Thoracic aorta (tissue), 2 donors: ENCODE measurements at regions not wholly inside any gene's neighbourhood (a gene's known extent, or its start where the extent isn't known, plus 50 kb on each side); places are given as distances from the start of the nearest gene placed in this dataset.

Source experiments
- ATAC-seq: fragments of 150-250 bp; one replicate; pipeline ENCODE4 v1.8.0; 2017; ENCODE audit warnings: low read depth; ENCODE audit not compliant: insufficient number of reproducible peaks, low FRiP score
- DNase-seq: peaks from one replicate; pipeline ENCODE4 v3.0.0-alpha.2; 2020; ENCODE audit warnings: low spot score
- H3K27ac ChIP-seq, 2 donors: fragments of 200-600 bp; sonication (generic); 1 replicate in 1 of 2; 2 replicates in 1 of 2; pipeline ENCODE4 v1.5.1; 2016; ENCODE audit warnings: mild to moderate bottlenecking in 2 of 2, moderate library complexity in 2 of 2
- H3K27me3 ChIP-seq: fragments of 200-600 bp; sonication (generic); replicated peaks from 2 replicates; pipeline ENCODE4 v1.6.0; 2016; ENCODE audit warnings: mild to moderate bottlenecking; ENCODE audit not compliant: insufficient read depth
- H3K36me3 ChIP-seq: fragments of 200-600 bp; sonication (generic); one replicate; pipeline ENCODE4 v1.5.1; 2016
- H3K4me1 ChIP-seq, 2 donors: fragments of 200-600 bp; sonication (generic); 1 replicate in 1 of 2; 2 replicates in 1 of 2; pipeline versions ENCODE4 v1.5.1 to v1.6.0; 2016; ENCODE audit warnings: low read depth in 2 of 2, mild to moderate bottlenecking in 1 of 2; ENCODE audit not compliant: control insufficient read depth in 1 of 2
- H3K4me3 ChIP-seq: fragments of 200-600 bp; sonication (generic); 2 replicates; pipeline ENCODE4 v1.5.1; 2016; ENCODE audit warnings: mild to moderate bottlenecking
- H3K9me3 ChIP-seq: fragments of 200-600 bp; sonication (generic); 2 replicates; pipeline ENCODE4 v1.5.1; 2016
- CTCF ChIP-seq: fragments of 200-600 bp; sonication (generic); IDR thresholded peaks from one replicate; pipeline ENCODE4 v1.5.1; 2019; ENCODE audit warnings: antibody characterized with exemption

GRCh38 chr2:163808406-163808805 is 72.6 kb upstream of the FIGN start:
- H3K27me3 ChIP-seq: no peaks in the 10 kb centered on the region
- H3K36me3 ChIP-seq: no peaks in the 10 kb centered on the region
- H3K9me3 ChIP-seq: no peaks in the 10 kb centered on the region
- no peaks in the 10 kb centered on the region for H3K4me1 ChIP-seq
- ATAC-seq: no peak
- TF ChIP-seq CTCF: no peak
- no peak overlapping the region for H3K4me3 ChIP-seq
- no peak overlapping the region for H3K27ac ChIP-seq
- no peak for DNase-seq

- Histone ChIP-seq H3K4me3 (no peak overlapping the region), H3K9me3 (no peaks in the 10 kb centered on the region), H3K36me3 (no peaks in the 10 kb centered on the region), H3K4me1 (peaks cover 0 to 5% of the 10 kb centered on the region in 2 donors), H3K27me3 (no peaks in the 10 kb centered on the region), H3K27ac (no peak overlapping the region)
- TF ChIP-seq CTCF: no peak
- ATAC-seq: no peak
- no peak for DNase-seq
Measured at GRCh38 chr2:163802284-163802683, 66.5 kb upstream of the FIGN start.

GRCh38 chr2:163801486-163801885 is 65.7 kb upstream of the FIGN start:
- H3K36me3 ChIP-seq: no peaks in the 10 kb centered on the region
- ATAC-seq: no peak
- no peaks in the 10 kb centered on the region for H3K27me3 ChIP-seq
- H3K4me3 ChIP-seq: no peak overlapping the region
- TF ChIP-seq CTCF: no peak
- H3K27ac ChIP-seq: no peak overlapping the region
- no peaks in the 10 kb centered on the region for H3K9me3 ChIP-seq
- no peak for DNase-seq
- peaks cover 0 to 5% of the 10 kb centered on the region in 2 donors for H3K4me1 ChIP-seq

- Histone ChIP-seq H3K36me3 (no peaks in the 10 kb centered on the region), H3K9me3 (no peaks in the 10 kb centered on the region), H3K27me3 (no peaks in the 10 kb centered on the region), H3K4me3 (no peak overlapping the region), H3K27ac (no peak overlapping the region), H3K4me1 (peaks cover 0 to 5% of the 10 kb centered on the region in 2 donors)
- DNase-seq (no peak), ATAC-seq (no peak)
- no peak for TF ChIP-seq CTCF
Measured at GRCh38 chr2:163800951-163801381, 65.2 kb upstream of the FIGN start.

GRCh38 chr2:163799807-163800206 is 64.0 kb upstream of the FIGN start:
- DNase-seq: no peak
- TF ChIP-seq CTCF: no peak
- no peaks in the 10 kb centered on the region for H3K36me3 ChIP-seq
- H3K4me1 ChIP-seq: peaks cover 0 to 5% of the 10 kb centered on the region in 2 donors
- no peaks in the 10 kb centered on the region for H3K27me3 ChIP-seq
- no peak for ATAC-seq
- no peaks in the 10 kb centered on the region for H3K9me3 ChIP-seq
- no peak overlapping the region for H3K27ac ChIP-seq
- H3K4me3 ChIP-seq: no peak overlapping the region
